SU-DHL-6 (cell line): ENCODE measurements at regions not wholly inside any gene's neighbourhood (a gene's known extent, or its start where the extent isn't known, plus 50 kb on each side); places are given as distances from the start of the nearest gene placed in this dataset.

Source experiments
- EZH2phosphoT487 ChIP-seq: fragments of 200-600 bp; sonication (generic), shearing (Covaris generic); conservative IDR thresholded peaks from 2 replicates; pipeline ENCODE4 v1.6.1; 2018; ENCODE audit warnings: mild to moderate bottlenecking, antibody characterized with exemption, low read length, moderate library complexity, mixed read lengths
- TF ChIP-seq, protein P1 (sequence below): fragments of 200-600 bp; sonication (generic); IDR thresholded peaks from one replicate; pipeline ENCODE4 v1.5.1; 2017; ENCODE audit warnings: antibody characterized with exemption, mild to moderate bottlenecking, low read length, moderate library complexity; ENCODE audit not compliant: insufficient read depth, poor library complexity, severe bottlenecking

DNA sequence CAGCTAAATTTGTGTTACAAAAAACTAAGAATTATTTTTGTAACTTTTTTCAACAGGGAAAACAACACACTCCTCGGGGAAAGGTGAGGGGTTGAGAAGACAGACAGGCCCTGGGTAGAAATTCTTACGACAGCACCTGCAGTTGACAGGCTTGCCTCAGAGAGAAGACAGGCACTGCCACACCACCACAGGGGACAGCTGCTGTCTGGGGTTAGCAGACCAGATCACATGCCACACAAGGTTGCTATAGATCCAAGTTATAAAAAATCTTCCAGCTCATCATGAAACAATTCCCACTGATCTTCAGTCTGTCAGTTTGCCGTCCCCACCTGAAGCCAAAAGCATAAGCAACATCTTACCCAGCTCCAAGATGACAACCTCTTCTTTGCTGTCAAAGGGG lies 143.2 kb upstream of the ZCCHC13 start:
- TF ChIP-seq, protein P1, sequence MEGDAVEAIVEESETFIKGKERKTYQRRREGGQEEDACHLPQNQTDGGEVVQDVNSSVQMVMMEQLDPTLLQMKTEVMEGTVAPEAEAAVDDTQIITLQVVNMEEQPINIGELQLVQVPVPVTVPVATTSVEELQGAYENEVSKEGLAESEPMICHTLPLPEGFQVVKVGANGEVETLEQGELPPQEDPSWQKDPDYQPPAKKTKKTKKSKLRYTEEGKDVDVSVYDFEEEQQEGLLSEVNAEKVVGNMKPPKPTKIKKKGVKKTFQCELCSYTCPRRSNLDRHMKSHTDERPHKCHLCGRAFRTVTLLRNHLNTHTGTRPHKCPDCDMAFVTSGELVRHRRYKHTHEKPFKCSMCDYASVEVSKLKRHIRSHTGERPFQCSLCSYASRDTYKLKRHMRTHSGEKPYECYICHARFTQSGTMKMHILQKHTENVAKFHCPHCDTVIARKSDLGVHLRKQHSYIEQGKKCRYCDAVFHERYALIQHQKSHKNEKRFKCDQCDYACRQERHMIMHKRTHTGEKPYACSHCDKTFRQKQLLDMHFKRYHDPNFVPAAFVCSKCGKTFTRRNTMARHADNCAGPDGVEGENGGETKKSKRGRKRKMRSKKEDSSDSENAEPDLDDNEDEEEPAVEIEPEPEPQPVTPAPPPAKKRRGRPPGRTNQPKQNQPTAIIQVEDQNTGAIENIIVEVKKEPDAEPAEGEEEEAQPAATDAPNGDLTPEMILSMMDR: no peak
- TF ChIP-seq EZH2phosphoT487: no peak
